GM12878 (cell line): ENCODE measurements at regions not wholly inside any gene's neighbourhood (a gene's known extent, or its start where the extent isn't known, plus 50 kb on each side); places are given as distances from the start of the nearest gene placed in this dataset.

Source experiments
- ATAC-seq: fragments of 200-7000 bp; cut with Tn5 transposase; 3 replicates; pipeline ENCODE4 v1.9.1; 2020; ENCODE audit warnings: mild to moderate bottlenecking, moderate library complexity
- BruUV-seq: library from RNA; stranded (reverse); fragments of 400-500 nt; replicated peaks from 2 replicates; lab custom pipeline; 2021; lab: Mats Ljungman, UMichigan
- CTCF ChIA-PET: fragments of 300-600 bp; sonication (Branson Sonifier 250); formaldehyde crosslinking; extraction: SDS; loops from one replicate; lab custom pipeline; 2021; ENCODE audit warnings: inconsistent platforms; lab: Yijun Ruan, JAX
- POLR2A ChIA-PET: fragments of 350-600 bp; formaldehyde crosslinking; extraction: SDS; loops from one replicate; lab custom pipeline; 2021; ENCODE audit warnings: inconsistent platforms; lab: Charles Lee
- RAD21 ChIA-PET: fragments of 300-600 bp; sonication (Branson Sonifier 250); formaldehyde crosslinking; loops from one replicate; lab custom pipeline; 2023; ENCODE audit warnings: antibody characterized with exemption; ENCODE audit not compliant: unreplicated experiment; lab: Charles Lee
- SMC1A ChIA-PET: fragments of 300-600 bp; sonication (Branson Sonifier 250); formaldehyde crosslinking; loops from one replicate; lab custom pipeline; 2023; ENCODE audit not compliant: unreplicated experiment, uncharacterized antibody; lab: Charles Lee
- DNase-seq: peaks from one replicate; pipeline ENCODE4 v3.0.0-alpha.2; 2011; ENCODE audit warnings: low read depth, low spot score
- FAIRE-seq: peaks from 3 replicates; lab custom pipeline; 2011; peaks lifted over from hg19 to GRCh38; lab: Jason Lieb, UNC
- H2AFZ ChIP-seq: 2 replicates; pipeline ENCODE4 v1.6.0; 2011; ENCODE audit warnings: low read depth, low read length, control low read depth; ENCODE audit not compliant: control insufficient read depth
- H3K27ac ChIP-seq: 2 replicates; pipeline ENCODE4 v1.5.1; 2011; ENCODE audit warnings: control low read depth; ENCODE audit not compliant: control insufficient read depth, insufficient read depth
- H3K27me3 ChIP-seq, 2 experiments: replicated peaks in 1 of 2; 2 replicates each; pipeline versions ENCODE4 v1.6.0 to v1.6.1; 2011; ENCODE audit warnings: low read length in 1 of 2; ENCODE audit not compliant: control insufficient read depth in 2 of 2, insufficient read depth in 2 of 2
- H3K36me3 ChIP-seq, 2 experiments: 2 replicates each; pipeline ENCODE4 v1.5.1; 2011; ENCODE audit warnings: low read length in 1 of 2; ENCODE audit not compliant: control insufficient read depth in 2 of 2, insufficient read depth in 2 of 2
- H3K4me1 ChIP-seq: 2 replicates; pipeline ENCODE4 v1.6.1; 2011; ENCODE audit warnings: mild to moderate bottlenecking, low read length, moderate library complexity, mixed read lengths; ENCODE audit not compliant: control insufficient read depth, insufficient read depth
- H3K4me2 ChIP-seq: 2 replicates; pipeline ENCODE4 v1.6.0; 2011; ENCODE audit warnings: control low read depth; ENCODE audit not compliant: control insufficient read depth, insufficient read depth
- H3K4me3 ChIP-seq: fragments of 200-600 bp; sonication (generic); 2 replicates; pipeline ENCODE4 v1.5.1; 2016
- H3K79me2 ChIP-seq: 2 replicates; pipeline ENCODE4 v1.6.0; 2011; ENCODE audit warnings: low read length; ENCODE audit not compliant: control insufficient read depth, insufficient read depth
- H3K9ac ChIP-seq: 2 replicates; pipeline ENCODE4 v1.8.0; 2011; ENCODE audit warnings: low read length, control low read depth, mixed read lengths; ENCODE audit not compliant: control insufficient read depth, insufficient read depth
- H3K9me3 ChIP-seq: replicated peaks from 3 replicates; pipeline ENCODE4 v1.5.1; 2011; ENCODE audit warnings: mild to moderate bottlenecking, low read length; ENCODE audit not compliant: control insufficient read depth, insufficient read depth
- H4K20me1 ChIP-seq: 2 replicates; pipeline ENCODE4 v1.6.0; 2011; ENCODE audit not compliant: control insufficient read depth, insufficient read depth
- BHLHE40 ChIP-seq, 2 experiments: fragments of 450-650 bp in 1 of 2; IDR thresholded peaks; 2 replicates each; pipeline ENCODE4 v1.6.1; 2011 to 2017; ENCODE audit warnings: low read depth in 2 of 2, borderline replicate concordance in 1 of 2, improper control_type of control experiment in 1 of 2, low read length in 1 of 2, mild to moderate bottlenecking in 1 of 2
- CBX3 ChIP-seq: fragments of 200-600 bp; sonication (generic); IDR thresholded peaks from 2 replicates; pipeline ENCODE4 v1.6.1; 2016; ENCODE audit warnings: low read depth, borderline replicate concordance
- CEBPB ChIP-seq, 2 experiments: fragments of 150-350 bp in 1 of 2; IDR thresholded peaks; 2 replicates each; pipeline ENCODE4 v1.6.1; 2012 to 2014; ENCODE audit warnings: low read depth in 2 of 2, low read length in 2 of 2, borderline replicate concordance in 1 of 2, inconsistent platforms in 1 of 2
- E4F1 ChIP-seq: fragments of 450-650 bp; IDR thresholded peaks from 2 replicates; pipeline ENCODE4 v1.6.1; 2018; ENCODE audit warnings: borderline replicate concordance, mild to moderate bottlenecking; ENCODE audit not compliant: partially characterized antibody
- EZH2 ChIP-seq: IDR thresholded peaks from 2 replicates; pipeline ENCODE4 v1.6.1; 2012; ENCODE audit warnings: low read depth, mild to moderate bottlenecking, control low read depth, inconsistent platforms, low read length, borderline replicate concordance; ENCODE audit not compliant: control insufficient read depth
- GABPA ChIP-seq: IDR thresholded peaks from 2 replicates; pipeline ENCODE4 v1.6.1; 2014; ENCODE audit warnings: antibody characterized with exemption, low read depth, mild to moderate bottlenecking, inconsistent platforms
- HDGF ChIP-seq: fragments of 450-650 bp; IDR thresholded peaks from 2 replicates; pipeline ENCODE4 v1.6.1; 2016; ENCODE audit warnings: antibody characterized with exemption
- MYC ChIP-seq: IDR thresholded peaks from 2 replicates; pipeline ENCODE4 v1.6.1; 2011; ENCODE audit warnings: mild to moderate bottlenecking, low read length, moderate library complexity, inconsistent platforms; ENCODE audit not compliant: insufficient read depth, insufficient replicate concordance, insufficient read length, severe bottlenecking
- NR2C1 ChIP-seq: fragments of 450-650 bp; IDR thresholded peaks from 2 replicates; pipeline ENCODE4 v1.6.1; 2017; ENCODE audit warnings: antibody characterized with exemption, mild to moderate bottlenecking, moderate library complexity
- NR2F1 ChIP-seq: fragments of 450-650 bp; conservative IDR thresholded peaks from 2 replicates; pipeline ENCODE4 v1.6.1; 2017; ENCODE audit warnings: mild to moderate bottlenecking
- POU2F2 ChIP-seq: IDR thresholded peaks from 3 replicates; pipeline ENCODE4 v1.6.1; 2011; ENCODE audit warnings: low read depth, mild to moderate bottlenecking, low read length, borderline replicate concordance
- RB1 ChIP-seq: fragments of 450-650 bp; formaldehyde crosslinking; IDR thresholded peaks from 2 replicates; pipeline ENCODE4 v1.6.1; 2017; ENCODE audit warnings: mild to moderate bottlenecking, borderline replicate concordance
- ZNF207 ChIP-seq: fragments of 450-650 bp; IDR thresholded peaks from 2 replicates; pipeline ENCODE4 v1.6.1; 2014; ENCODE audit warnings: antibody characterized with exemption, mild to moderate bottlenecking, borderline replicate concordance
- in situ Hi-C: fragments of 300-500 bp; cut with MboI; formaldehyde crosslinking; loops from 9 replicates; pipeline ENCODE4 v1.14.3; 2018; ENCODE audit warnings: mixed read lengths
- intact Hi-C: fragments of 100-400 bp; cut with micrococcal nuclease; formaldehyde crosslinking; loops from one replicate; pipeline ENCODE4 v1.14.2; 2022; ENCODE audit not compliant: unreplicated experiment
- TF ChIP-seq, protein P1 (sequence below): IDR thresholded peaks from 2 replicates; pipeline ENCODE4 v1.6.1; 2012; ENCODE audit warnings: low read length, inconsistent platforms
- TF ChIP-seq, protein P2 (sequence below): IDR thresholded peaks from 2 replicates; pipeline ENCODE4 v1.6.1; 2011; ENCODE audit warnings: low read depth, low read length, improper control_type of control experiment, borderline replicate concordance
- TF ChIP-seq, protein P3 (sequence below): fragments of 450-650 bp; IDR thresholded peaks from 2 replicates; pipeline ENCODE4 v1.6.1; 2017; ENCODE audit warnings: mild to moderate bottlenecking

DNA sequence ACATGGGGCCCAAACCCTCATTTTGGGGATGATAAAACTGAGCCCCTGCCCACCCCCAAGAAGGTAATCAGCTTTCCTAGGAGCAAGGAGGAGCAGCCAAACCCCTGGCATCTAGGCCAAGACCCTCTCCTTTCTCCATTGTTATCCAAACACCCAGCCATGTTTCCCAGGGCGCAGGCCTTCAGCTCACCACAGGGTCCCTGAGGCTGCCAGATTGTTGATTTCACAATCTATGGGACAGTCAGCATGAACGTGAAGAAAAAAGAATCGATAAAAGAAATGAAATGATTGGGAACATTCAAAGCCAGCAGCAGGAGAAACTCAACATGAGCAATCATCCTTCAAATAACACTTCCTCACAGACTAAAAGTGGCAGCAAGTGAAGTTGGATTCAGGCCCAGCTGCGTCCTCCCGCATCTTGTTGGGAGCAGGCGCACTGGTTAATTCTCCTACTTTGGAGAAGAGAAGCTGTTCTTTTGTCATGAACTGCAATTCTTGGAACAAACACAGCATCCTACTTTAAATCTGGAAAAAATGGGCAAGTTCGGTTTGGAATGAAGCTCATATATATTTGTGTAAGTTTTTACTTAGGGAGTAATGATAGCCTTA lies 241.8 kb upstream of the PRDM1 start (continued):
- TF ChIP-seq ZNF207 (no peak), HDGF (no peak), CEBPB (IDR thresholded peaks at IDR 0.05; ENCODE audit: borderline replicate concordance in 1 of 2, low read depth in 2 of 2, low read length in 2 of 2) (no peak)

GRCh38 chr6:105839266-105839665 lies 246.9 kb upstream of the PRDM1 start:
- ChIA-PET RAD21 (no interaction called here), CTCF (no interaction called here), SMC1A (no interaction called here), POLR2A (no interaction called here)
- no peaks in the 10 kb centered on the region for H3K36me3 ChIP-seq
- no peak for FAIRE-seq
- no peaks in the 10 kb centered on the region for H3K27me3 ChIP-seq
- no peak for DNase-seq
- H3K4me3 ChIP-seq: no peak overlapping the region
- H3K27ac ChIP-seq: no peak overlapping the region
- BruUV-seq: no TSS peak
- H4K20me1 ChIP-seq: no peaks in the 10 kb centered on the region
- no peak overlapping the region for H2AFZ ChIP-seq
- H3K79me2 ChIP-seq: no peaks in the 10 kb centered on the region
- intact Hi-C loops (loop anchor here (5.0 kb wide), 1 partner anchor 357 kb away; no protein-coding TSS in a partner anchor), in situ Hi-C loops (no loop called here)
- no peaks in the 10 kb centered on the region for H3K4me1 ChIP-seq
- no peak overlapping the region for H3K4me2 ChIP-seq
- ATAC-seq: no peak
- no peak overlapping the region for H3K9ac ChIP-seq
- no peaks in the 10 kb centered on the region for H3K9me3 ChIP-seq
- TF ChIP-seq RB1 (no peak), EZH2 (no peak), MYC (no peak), CBX3 (no peak), E4F1 (no peak), GABPA (no peak), BHLHE40 (IDR thresholded peaks at IDR 0.05; ENCODE audit: borderline replicate concordance in 1 of 2, low read depth in 2 of 2, low read length in 1 of 2) (no peak), NR2C1 (no peak), POU2F2 (no peak), NR2F1 (no peak)
- TF ChIP-seq, protein P1, sequence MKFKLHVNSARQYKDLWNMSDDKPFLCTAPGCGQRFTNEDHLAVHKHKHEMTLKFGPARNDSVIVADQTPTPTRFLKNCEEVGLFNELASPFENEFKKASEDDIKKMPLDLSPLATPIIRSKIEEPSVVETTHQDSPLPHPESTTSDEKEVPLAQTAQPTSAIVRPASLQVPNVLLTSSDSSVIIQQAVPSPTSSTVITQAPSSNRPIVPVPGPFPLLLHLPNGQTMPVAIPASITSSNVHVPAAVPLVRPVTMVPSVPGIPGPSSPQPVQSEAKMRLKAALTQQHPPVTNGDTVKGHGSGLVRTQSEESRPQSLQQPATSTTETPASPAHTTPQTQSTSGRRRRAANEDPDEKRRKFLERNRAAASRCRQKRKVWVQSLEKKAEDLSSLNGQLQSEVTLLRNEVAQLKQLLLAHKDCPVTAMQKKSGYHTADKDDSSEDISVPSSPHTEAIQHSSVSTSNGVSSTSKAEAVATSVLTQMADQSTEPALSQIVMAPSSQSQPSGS: no peak
- TF ChIP-seq, protein P2, sequence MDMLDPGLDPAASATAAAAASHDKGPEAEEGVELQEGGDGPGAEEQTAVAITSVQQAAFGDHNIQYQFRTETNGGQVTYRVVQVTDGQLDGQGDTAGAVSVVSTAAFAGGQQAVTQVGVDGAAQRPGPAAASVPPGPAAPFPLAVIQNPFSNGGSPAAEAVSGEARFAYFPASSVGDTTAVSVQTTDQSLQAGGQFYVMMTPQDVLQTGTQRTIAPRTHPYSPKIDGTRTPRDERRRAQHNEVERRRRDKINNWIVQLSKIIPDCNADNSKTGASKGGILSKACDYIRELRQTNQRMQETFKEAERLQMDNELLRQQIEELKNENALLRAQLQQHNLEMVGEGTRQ: no peak
- TF ChIP-seq, protein P3, sequence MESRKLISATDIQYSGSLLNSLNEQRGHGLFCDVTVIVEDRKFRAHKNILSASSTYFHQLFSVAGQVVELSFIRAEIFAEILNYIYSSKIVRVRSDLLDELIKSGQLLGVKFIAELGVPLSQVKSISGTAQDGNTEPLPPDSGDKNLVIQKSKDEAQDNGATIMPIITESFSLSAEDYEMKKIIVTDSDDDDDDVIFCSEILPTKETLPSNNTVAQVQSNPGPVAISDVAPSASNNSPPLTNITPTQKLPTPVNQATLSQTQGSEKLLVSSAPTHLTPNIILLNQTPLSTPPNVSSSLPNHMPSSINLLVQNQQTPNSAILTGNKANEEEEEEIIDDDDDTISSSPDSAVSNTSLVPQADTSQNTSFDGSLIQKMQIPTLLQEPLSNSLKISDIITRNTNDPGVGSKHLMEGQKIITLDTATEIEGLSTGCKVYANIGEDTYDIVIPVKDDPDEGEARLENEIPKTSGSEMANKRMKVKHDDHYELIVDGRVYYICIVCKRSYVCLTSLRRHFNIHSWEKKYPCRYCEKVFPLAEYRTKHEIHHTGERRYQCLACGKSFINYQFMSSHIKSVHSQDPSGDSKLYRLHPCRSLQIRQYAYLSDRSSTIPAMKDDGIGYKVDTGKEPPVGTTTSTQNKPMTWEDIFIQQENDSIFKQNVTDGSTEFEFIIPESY: no peak
